H1 (cell line): ENCODE measurements at regions not wholly inside any gene's neighbourhood (a gene's known extent, or its start where the extent isn't known, plus 50 kb on each side); places are given as distances from the start of the nearest gene placed in this dataset.

Source experiments
- CTCF ChIA-PET: fragments of 300-600 bp; sonication (Branson Sonifier 250); formaldehyde crosslinking; loops from one replicate; lab custom pipeline; 2021; ENCODE audit not compliant: partially characterized antibody; lab: Charles Lee
- POLR2A ChIA-PET: fragments of 300-600 bp; sonication (Branson Sonifier 250); formaldehyde crosslinking; loops from one replicate; lab custom pipeline; 2021; ENCODE audit warnings: inconsistent platforms; ENCODE audit not compliant: partially characterized antibody; lab: Charles Lee
- DNase-seq, 2 experiments: peaks; one replicate each; pipeline versions ENCODE4 v3.0.0 to v3.0.0-alpha.2; 2010 to 2022; ENCODE audit warnings: low spot score in 2 of 2, low read depth in 1 of 2, mixed read lengths in 1 of 2
- FAIRE-seq: peaks from 2 replicates; lab custom pipeline; 2011; peaks lifted over from hg19 to GRCh38; lab: Jason Lieb, UNC
- H2AFZ ChIP-seq: 2 replicates; pipeline ENCODE4 v1.8.1; 2012; ENCODE audit warnings: low read length, inconsistent platforms
- H2AK5ac ChIP-seq: 2 replicates; pipeline ENCODE4 v1.6.1; 2013; ENCODE audit warnings: low read depth, low read length
- H2BK120ac ChIP-seq: replicated peaks from 2 replicates; pipeline ENCODE3; 2013; ENCODE audit warnings: low read depth, low read length, inconsistent platforms
- H2BK12ac ChIP-seq: 2 replicates; pipeline ENCODE4 v1.6.1; 2013; ENCODE audit warnings: low read depth, low read length
- H2BK15ac ChIP-seq: 2 replicates; pipeline ENCODE4 v1.6.1; 2013; ENCODE audit warnings: low read length
- H2BK20ac ChIP-seq: 2 replicates; pipeline ENCODE4 v1.6.1; 2013; ENCODE audit warnings: low read length
- H2BK5ac ChIP-seq: 2 replicates; pipeline ENCODE4 v1.6.1; 2013; ENCODE audit warnings: low read depth, low read length
- H3K14ac ChIP-seq: 2 replicates; pipeline ENCODE4 v1.6.1; 2013; ENCODE audit warnings: inconsistent platforms; ENCODE audit not compliant: insufficient read length
- H3K18ac ChIP-seq: 2 replicates; pipeline ENCODE4 v1.6.1; 2013; ENCODE audit warnings: low read length; ENCODE audit errors: extremely low read depth
- H3K23ac ChIP-seq: 2 replicates; pipeline ENCODE4 v1.6.1; 2013; ENCODE audit warnings: inconsistent platforms; ENCODE audit not compliant: insufficient read length
- H3K23me2 ChIP-seq: 2 replicates; pipeline ENCODE4 v1.6.1; 2013; ENCODE audit warnings: low read depth, low read length
- H3K27ac ChIP-seq: 2 replicates; pipeline ENCODE4 v1.6.1; 2011; ENCODE audit warnings: low read depth, low read length, inconsistent platforms
- H3K27me3 ChIP-seq, 4 experiments: replicated peaks in 1 of 4; 1 replicate in 1 of 4; 2 replicates in 3 of 4; pipeline versions ENCODE4 v1.6.1 to v1.8.1; 2011 to 2013; ENCODE audit warnings: low read length in 3 of 4, mild to moderate bottlenecking in 3 of 4, inconsistent platforms in 2 of 4, mixed read lengths in 2 of 4, moderate library complexity in 1 of 4; ENCODE audit not compliant: control insufficient read depth in 3 of 4, insufficient read depth in 3 of 4; ENCODE audit errors: extremely low read depth in 1 of 4
- H3K36me3 ChIP-seq, 4 experiments: 2 replicates each; pipeline versions ENCODE4 v1.6.1 to v1.8.1; 2011 to 2013; ENCODE audit warnings: mild to moderate bottlenecking in 4 of 4, low read length in 3 of 4, moderate library complexity in 2 of 4, control low read depth in 1 of 4, inconsistent platforms in 1 of 4; ENCODE audit not compliant: insufficient read depth in 4 of 4, control insufficient read depth in 2 of 4
- H3K4ac ChIP-seq: replicated peaks from 2 replicates; pipeline ENCODE3; 2013; ENCODE audit warnings: low read length, low read depth, mixed read lengths, inconsistent platforms; ENCODE audit not compliant: insufficient read length
- H3K4me1 ChIP-seq, 4 experiments: replicated peaks in 1 of 4; 1 replicate in 1 of 4; 2 replicates in 3 of 4; pipeline versions ENCODE4 v1.6.1 to v1.8.1; 2011 to 2013; ENCODE audit warnings: low read length in 3 of 4, inconsistent platforms in 2 of 4, mixed read lengths in 1 of 4; ENCODE audit not compliant: insufficient read depth in 4 of 4, control insufficient read depth in 3 of 4
- H3K4me2 ChIP-seq, 2 experiments: 2 replicates each; pipeline versions ENCODE4 v1.6.1 to v1.8.1; 2011 to 2013; ENCODE audit warnings: low read depth in 2 of 2, low read length in 2 of 2, control low read depth in 1 of 2, inconsistent platforms in 1 of 2, mild to moderate bottlenecking in 1 of 2; ENCODE audit not compliant: insufficient read depth in 1 of 2
- H3K4me3 ChIP-seq, 4 experiments: fragments of 200-600, 300-600 bp in 1 of 4; sonication (generic), shearing (Covaris generic), sonication (Bioruptor Twin) in 1 of 4; 2 replicates each; pipeline versions ENCODE4 v1.5.1 to v1.8.1; 2011 to 2016; ENCODE audit warnings: low read length in 4 of 4, low read depth in 3 of 4, control low read depth in 2 of 4, inconsistent platforms in 2 of 4, mild to moderate bottlenecking in 2 of 4, mixed read lengths in 1 of 4, moderate library complexity in 1 of 4; ENCODE audit not compliant: insufficient read depth in 2 of 4; ENCODE audit errors: extremely low read depth in 1 of 4
- H3K56ac ChIP-seq: replicated peaks from 2 replicates; pipeline ENCODE3; 2013; ENCODE audit warnings: low read depth, mild to moderate bottlenecking, mixed read lengths, low read length, inconsistent platforms; ENCODE audit not compliant: insufficient read length
- H3K79me1 ChIP-seq: 2 replicates; pipeline ENCODE4 v1.6.1; 2013; ENCODE audit warnings: low read depth, low read length, control low read depth
- H3K79me2 ChIP-seq, 2 experiments: 2 replicates each; pipeline versions ENCODE4 v1.6.1 to v1.8.1; 2012 to 2013; ENCODE audit warnings: low read length in 2 of 2, mild to moderate bottlenecking in 2 of 2, inconsistent platforms in 1 of 2; ENCODE audit not compliant: insufficient read depth in 2 of 2, control insufficient read depth in 1 of 2
- H3K9ac ChIP-seq, 4 experiments: replicated peaks in 1 of 4; 1 replicate in 1 of 4; 2 replicates in 3 of 4; pipeline versions ENCODE4 v1.6.1 to v1.8.1; 2011 to 2013; ENCODE audit warnings: low read depth in 3 of 4, low read length in 3 of 4, control low read depth in 2 of 4, mild to moderate bottlenecking in 2 of 4, moderate library complexity in 2 of 4, inconsistent platforms in 1 of 4; ENCODE audit errors: extremely low read depth in 1 of 4
- H3K9me3 ChIP-seq, 2 experiments: 2 replicates each; pipeline versions ENCODE4 v1.6.1 to v1.8.1; 2012 to 2013; ENCODE audit warnings: mild to moderate bottlenecking in 2 of 2, moderate library complexity in 2 of 2, control low read depth in 1 of 2, inconsistent platforms in 1 of 2, low read depth in 1 of 2, low read length in 1 of 2, mixed read lengths in 1 of 2; ENCODE audit not compliant: insufficient read depth in 2 of 2
- H4K20me1 ChIP-seq, 2 experiments: replicated peaks in 1 of 2; 2 replicates each; pipeline versions ENCODE3 to v1.8.1; 2011 to 2013; ENCODE audit warnings: inconsistent platforms in 2 of 2, low read length in 2 of 2, mild to moderate bottlenecking in 1 of 2; ENCODE audit not compliant: insufficient read depth in 2 of 2, control insufficient read depth in 1 of 2
- H4K5ac ChIP-seq: 2 replicates; pipeline ENCODE4 v1.6.1; 2013; ENCODE audit warnings: low read length, low read depth, mixed read lengths, inconsistent platforms; ENCODE audit not compliant: insufficient read length
- H4K8ac ChIP-seq: 2 replicates; pipeline ENCODE4 v1.8.0; 2013; ENCODE audit warnings: mild to moderate bottlenecking, moderate library complexity, low read length, inconsistent platforms; ENCODE audit not compliant: insufficient read depth; ENCODE audit errors: extremely low read depth
- H4K91ac ChIP-seq: replicated peaks from 2 replicates; pipeline ENCODE3; 2013; ENCODE audit warnings: low read length, mixed read lengths, inconsistent platforms; ENCODE audit not compliant: insufficient read length
- ATF2 ChIP-seq: IDR thresholded peaks from 2 replicates; pipeline ENCODE4 v1.6.1; 2012; ENCODE audit warnings: low read length, inconsistent platforms
- CBX5 ChIP-seq: fragments of 300-800, 300-1000 bp; sonication (generic); IDR thresholded peaks from 2 replicates; pipeline ENCODE4 v1.7.1; 2016; ENCODE audit warnings: antibody characterized with exemption, low read length, low read depth
- CBX8 ChIP-seq: fragments of 300-800, 300-1000 bp; sonication (generic); IDR thresholded peaks from 2 replicates; pipeline ENCODE4 v1.7.1; 2016; ENCODE audit warnings: low read depth, low read length, borderline replicate concordance
- EGR1 ChIP-seq: IDR thresholded peaks from 2 replicates; pipeline ENCODE4 v1.6.1; 2011; ENCODE audit warnings: low read depth, low read length, borderline replicate concordance
- NRF1 ChIP-seq: IDR thresholded peaks from 2 replicates; pipeline ENCODE4 v1.6.1; 2011; ENCODE audit warnings: mild to moderate bottlenecking, low read depth, low read length, improper control_type of control experiment
- SIN3A ChIP-seq, 2 experiments: IDR thresholded peaks in 1 of 2; conservative IDR thresholded peaks in 1 of 2; 2 replicates each; pipeline ENCODE4 v1.6.1; 2011 to 2012; ENCODE audit warnings: low read length in 2 of 2, improper control_type of control experiment in 1 of 2, low read depth in 1 of 2, mild to moderate bottlenecking in 1 of 2
- SP4 ChIP-seq: IDR thresholded peaks from 2 replicates; pipeline ENCODE4 v1.6.1; 2012; ENCODE audit warnings: low read length, inconsistent platforms
- TAF7 ChIP-seq: optimal IDR thresholded peaks from 2 replicates; pipeline ENCODE3; 2011; ENCODE audit warnings: low read depth, mild to moderate bottlenecking, inconsistent platforms, low read length, moderate library complexity, borderline replicate concordance
- WGBS, 2 experiments: shearing (Covaris generic) in 1 of 2; methylation state at CpG; one replicate each; pipeline versions ENCODE4 v1.1.6 to v1.1.7; 2013 to 2015; ENCODE audit warnings: low lambda C conversion rate in 2 of 2, mixed read lengths in 2 of 2, inconsistent platforms in 1 of 2, low coverage in 1 of 2, missing lambda C conversion rate in 1 of 2; ENCODE audit not compliant: insufficient replicate concordance in 2 of 2, insufficient coverage in 1 of 2, insufficient read length in 1 of 2; ENCODE audit errors: extremely low coverage in 1 of 2, missing lambda C conversion rate in 1 of 2; 5-methylcytosine and 5-hydroxymethylcytosine counted together

GRCh38 chr1:30303387-30303786, 420.0 kb downstream of the MATN1 start:
- Histone ChIP-seq H3K27ac (no peak overlapping the region), H3K79me1 (no peaks in the 10 kb centered on the region), H3K18ac (no peak overlapping the region), H2BK15ac (no peak overlapping the region), H3K79me2 (no peaks in the 10 kb centered on the region), H3K56ac (no peak overlapping the region), H4K91ac (no peak overlapping the region), H2BK20ac (no peak overlapping the region), H2AK5ac (no peak overlapping the region), H4K8ac (no peak overlapping the region), H3K4me1 (no peaks in the 10 kb centered on the region), H3K14ac (no peak overlapping the region), H3K4me3 (no peak overlapping the region), H2BK5ac (no peak overlapping the region), H3K9ac (no peak overlapping the region), H2BK12ac (no peak overlapping the region), H3K4ac (no peak overlapping the region), H3K23ac (no peak overlapping the region), H2AFZ (no peak overlapping the region), H2BK120ac (no peak overlapping the region), H4K5ac (no peak overlapping the region), H3K23me2 (no peaks in the 10 kb centered on the region), H3K4me2 (no peak overlapping the region), H3K9me3 (no peaks in the 10 kb centered on the region), H3K27me3 (no peaks in the 10 kb centered on the region), H4K20me1 (no peaks in the 10 kb centered on the region), H3K36me3 (no peaks in the 10 kb centered on the region)
- FAIRE-seq (no peak), DNase-seq (no peak)
- POLR2A ChIA-PET = no interaction called here
- CTCF ChIA-PET = interaction anchor here (0.6 to 1.3 kb wide), 3 partner anchors 16 to 77 kb away, joined by 3 read pairs; no protein-coding TSS in a partner anchor
- WGBS, 2 experiments = 91% methylated on average over 2 of the region's 2 CpGs; no CpG with 5 or more reads in 1 of the 2 experiments
- no peak for TF ChIP-seq TAF7
- no peak for TF ChIP-seq SIN3A (conservative IDR thresholded peaks at IDR 0.05 in 1 of 2, IDR thresholded peaks at IDR 0.05 in 1 of 2; ENCODE audit: low read depth in 1 of 2, low read length in 2 of 2)
- no peak for TF ChIP-seq SP4
- no peak for TF ChIP-seq NRF1
- no peak for TF ChIP-seq CBX5
- TF ChIP-seq CBX8 = no peak
- no peak for TF ChIP-seq EGR1
- TF ChIP-seq ATF2 = no peak
